BJ (cell line): ENCODE measurements at regions not wholly inside any gene's neighbourhood (a gene's known extent, or its start where the extent isn't known, plus 50 kb on each side); places are given as distances from the start of the nearest gene placed in this dataset.

Experiments used
- CTCF ChIA-PET: fragments of 350-600 bp; formaldehyde crosslinking; extraction: SDS; loops from one replicate; lab custom pipeline; 2021; ENCODE audit warnings: antibody characterized with exemption, inconsistent platforms; lab: Yijun Ruan, JAX
- POLR2A ChIA-PET: fragments of 300-600 bp; sonication (Branson Sonifier 250); formaldehyde crosslinking; extraction: SDS; loops from one replicate; lab custom pipeline; 2021; ENCODE audit warnings: antibody characterized with exemption; lab: Charles Lee
- DNase-seq: peaks from one replicate; pipeline ENCODE4 v3.0.0-alpha.2; 2011; ENCODE audit warnings: low read depth
- H3K27me3 ChIP-seq: 2 replicates; pipeline ENCODE4 v1.6.0; 2011; ENCODE audit warnings: low read length; ENCODE audit not compliant: control insufficient read depth, insufficient read depth
- H3K36me3 ChIP-seq: 2 replicates; pipeline ENCODE4 v1.5.1; 2011; ENCODE audit warnings: low read length; ENCODE audit not compliant: control insufficient read depth, insufficient read depth
- H3K4me3 ChIP-seq: 2 replicates; pipeline ENCODE4 v1.5.1; 2011; ENCODE audit warnings: low read depth, mild to moderate bottlenecking, control low read depth, low read length
- TF ChIP-seq, protein P1 (sequence below): IDR thresholded peaks from 2 replicates; pipeline ENCODE4 v1.5.1; 2011; ENCODE audit warnings: low read depth, mild to moderate bottlenecking, control low read depth, inconsistent platforms, low read length, moderate library complexity; ENCODE audit not compliant: insufficient read depth

DNA sequence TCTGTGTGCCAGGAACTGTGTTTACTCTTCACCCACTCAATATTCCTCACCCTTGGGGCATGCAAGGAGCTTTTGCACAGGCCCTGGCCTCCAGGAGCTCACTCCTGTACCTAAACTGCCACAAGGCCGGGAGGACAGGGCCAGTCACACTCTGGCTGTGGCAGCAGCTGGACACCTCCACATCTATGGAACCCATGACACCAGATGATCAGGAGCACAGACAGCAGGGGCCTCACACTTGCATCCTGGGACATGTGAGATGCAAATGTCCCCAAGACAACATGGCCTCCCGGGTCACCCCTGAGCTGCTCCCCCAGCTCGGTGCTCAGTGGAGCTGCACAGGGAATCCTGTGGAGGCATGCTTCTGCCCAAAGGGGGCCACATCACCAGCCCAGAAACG is 61.8 kb upstream of the SLC66A3 start:
- Histone ChIP-seq H3K36me3 (no peaks in the 10 kb centered on the region), H3K27me3 (no peaks in the 10 kb centered on the region; the same call in 1 of the 2 replicates), H3K4me3 (no peak overlapping the region)
- no peak for DNase-seq
- TF ChIP-seq, protein P1, sequence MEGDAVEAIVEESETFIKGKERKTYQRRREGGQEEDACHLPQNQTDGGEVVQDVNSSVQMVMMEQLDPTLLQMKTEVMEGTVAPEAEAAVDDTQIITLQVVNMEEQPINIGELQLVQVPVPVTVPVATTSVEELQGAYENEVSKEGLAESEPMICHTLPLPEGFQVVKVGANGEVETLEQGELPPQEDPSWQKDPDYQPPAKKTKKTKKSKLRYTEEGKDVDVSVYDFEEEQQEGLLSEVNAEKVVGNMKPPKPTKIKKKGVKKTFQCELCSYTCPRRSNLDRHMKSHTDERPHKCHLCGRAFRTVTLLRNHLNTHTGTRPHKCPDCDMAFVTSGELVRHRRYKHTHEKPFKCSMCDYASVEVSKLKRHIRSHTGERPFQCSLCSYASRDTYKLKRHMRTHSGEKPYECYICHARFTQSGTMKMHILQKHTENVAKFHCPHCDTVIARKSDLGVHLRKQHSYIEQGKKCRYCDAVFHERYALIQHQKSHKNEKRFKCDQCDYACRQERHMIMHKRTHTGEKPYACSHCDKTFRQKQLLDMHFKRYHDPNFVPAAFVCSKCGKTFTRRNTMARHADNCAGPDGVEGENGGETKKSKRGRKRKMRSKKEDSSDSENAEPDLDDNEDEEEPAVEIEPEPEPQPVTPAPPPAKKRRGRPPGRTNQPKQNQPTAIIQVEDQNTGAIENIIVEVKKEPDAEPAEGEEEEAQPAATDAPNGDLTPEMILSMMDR = no peak
- ChIA-PET CTCF (interaction anchor here (1.4 kb wide), 1 partner anchor 13 kb away, joined by 3 read pairs; no protein-coding TSS in a partner anchor), POLR2A (no interaction called here)

DNA sequence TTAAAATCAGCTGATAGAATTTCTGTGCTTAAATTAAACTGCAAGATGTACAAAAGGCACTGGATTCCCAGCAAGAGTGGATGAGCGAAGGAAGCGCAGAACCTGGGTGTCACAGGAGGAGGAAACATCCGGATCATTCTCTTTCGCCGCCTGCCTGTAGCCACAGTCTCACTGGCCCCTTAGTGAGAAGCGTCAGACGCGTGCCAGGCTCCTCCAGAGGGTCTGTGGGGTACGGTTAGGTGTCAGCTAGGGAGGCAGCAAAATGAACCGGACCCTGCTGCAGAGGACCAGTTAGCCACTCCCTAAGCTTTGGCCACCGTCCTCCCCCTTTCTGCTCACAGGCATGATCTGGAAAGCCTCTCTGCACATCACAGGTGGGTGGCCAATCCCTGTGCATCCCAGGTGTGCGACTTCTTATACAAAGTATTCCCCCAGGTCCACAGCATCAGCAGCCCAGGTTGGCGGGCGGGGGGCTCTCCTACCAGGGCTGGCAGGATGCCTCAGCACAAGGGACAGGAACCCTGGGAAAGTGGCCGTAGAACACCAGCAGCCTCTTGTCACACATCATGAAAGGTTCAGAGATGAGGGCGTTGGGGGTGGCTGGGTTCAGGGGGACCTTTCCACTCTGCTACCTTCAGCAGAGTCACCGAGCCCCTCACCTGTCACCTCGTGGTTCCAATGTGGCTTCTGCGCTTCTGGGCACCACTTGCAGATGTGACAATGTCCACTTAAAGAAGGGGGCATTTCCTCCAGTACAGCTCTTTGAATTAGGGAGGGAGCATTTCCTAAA is 61.1 kb upstream of the SLC66A3 start:
- Histone ChIP-seq H3K36me3 (no peaks in the 10 kb centered on the region), H3K4me3 (no peak overlapping the region), H3K27me3 (no peaks in the 10 kb centered on the region; the same call in 1 of the 2 replicates)
- TF ChIP-seq, protein P1 = no peak
- DNase-seq = no peak
- CTCF ChIA-PET = interaction anchor here (1.0 kb wide), 1 partner anchor 262 kb away, joined by 4 read pairs; no protein-coding TSS in a partner anchor
- POLR2A ChIA-PET = no interaction called here

DNA sequence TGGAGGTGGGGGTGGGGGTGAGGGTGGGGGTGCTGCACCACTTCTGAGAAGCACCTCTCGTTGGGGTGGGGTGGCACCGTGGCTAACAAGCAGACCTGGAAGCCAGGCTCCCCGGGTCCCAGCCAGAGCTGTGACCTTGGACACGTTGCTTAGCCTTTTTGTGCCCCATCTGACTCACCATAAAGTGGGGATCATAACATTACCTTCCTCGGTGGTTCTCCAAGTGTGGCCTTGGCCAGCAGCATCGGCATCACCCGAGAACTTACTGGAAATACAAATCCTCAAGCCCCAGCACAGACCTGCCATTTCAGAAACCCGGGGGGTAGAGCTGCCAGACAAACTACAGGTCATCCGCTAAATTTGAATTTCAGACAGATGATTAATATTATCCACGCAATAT is 58.7 kb upstream of the SLC66A3 start:
- TF ChIP-seq, protein P1 = no peak
- no peak for DNase-seq
- no peaks in the 10 kb centered on the region; the same call in 1 of the 2 replicates for H3K27me3 ChIP-seq
- H3K36me3 ChIP-seq = no peaks in the 10 kb centered on the region
- no peak overlapping the region for H3K4me3 ChIP-seq
- CTCF ChIA-PET = no interaction called here
- POLR2A ChIA-PET = no interaction called here

DNA sequence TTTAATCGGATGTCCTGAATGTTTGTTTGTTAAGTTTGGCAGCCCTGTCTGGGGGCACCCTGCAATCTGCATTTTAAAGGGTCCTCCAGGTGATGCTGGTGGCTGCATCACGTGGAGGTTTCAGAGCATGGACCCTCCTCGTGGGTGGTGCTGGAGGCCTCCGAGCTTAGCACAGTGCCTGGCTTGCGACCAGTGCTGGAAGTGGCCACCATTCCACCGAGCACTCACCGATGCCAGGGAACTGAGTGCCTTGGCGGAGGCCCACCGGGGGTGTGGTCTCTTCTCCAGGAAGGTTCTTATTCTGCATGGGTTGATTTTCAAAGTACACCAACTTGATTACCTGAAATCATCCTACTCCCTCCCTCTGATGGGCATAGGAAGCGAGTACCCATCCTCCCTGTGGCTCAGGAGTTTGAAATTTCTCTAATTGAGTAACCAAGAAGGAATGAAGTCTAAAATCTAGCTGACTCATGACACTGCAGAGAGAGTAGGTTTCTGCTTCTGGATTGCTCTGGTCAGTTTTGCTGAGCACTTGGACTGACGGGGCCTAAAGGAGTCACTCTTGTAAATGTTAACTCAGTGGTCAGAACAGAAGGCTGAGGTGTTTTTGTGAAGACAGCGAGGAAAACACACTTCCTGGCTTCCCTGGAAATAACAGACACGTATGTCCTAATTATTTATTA is 58.1 kb upstream of the SLC66A3 start:
- no peaks in the 10 kb centered on the region for H3K36me3 ChIP-seq
- CTCF ChIA-PET = interaction anchor here (0.6 to 1.0 kb wide), 3 partner anchors 27 to 1327 kb away, joined by 3 read pairs; no protein-coding TSS in a partner anchor
- no peak overlapping the region for H3K4me3 ChIP-seq
- TF ChIP-seq, protein P1 = no peak
- POLR2A ChIA-PET = no interaction called here
- no peaks in the 10 kb centered on the region; the same call in none of the 2 replicates for H3K27me3 ChIP-seq
- DNase-seq = peak; percentile 37

DNA sequence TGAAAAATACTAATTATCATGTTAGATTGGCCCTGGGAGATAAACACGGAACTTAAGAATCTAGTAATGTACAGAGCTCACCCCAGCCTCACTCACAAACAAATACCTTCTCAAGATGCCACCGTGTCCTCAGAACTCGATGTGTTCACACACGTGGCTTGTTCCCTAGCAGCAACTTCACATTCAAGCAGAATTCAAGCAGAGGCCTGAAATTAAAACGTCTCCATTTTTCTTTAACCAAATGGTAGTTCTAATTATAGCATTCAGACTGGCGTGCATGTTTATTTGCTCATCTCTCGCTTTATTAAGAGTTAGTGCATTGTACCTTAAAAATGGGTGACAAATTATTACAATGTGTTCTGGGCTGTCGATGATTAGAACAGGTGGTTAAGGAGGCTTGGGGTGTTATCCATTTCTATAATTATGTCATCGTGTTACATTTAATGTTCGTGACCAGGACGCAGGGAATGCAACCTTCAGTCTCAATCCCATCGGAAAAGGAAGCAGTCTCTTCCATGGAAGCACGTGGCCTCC is 57.3 kb upstream of the SLC66A3 start:
- POLR2A ChIA-PET = no interaction called here
- Histone ChIP-seq H3K36me3 (no peaks in the 10 kb centered on the region), H3K27me3 (no peaks in the 10 kb centered on the region; the same call in none of the 2 replicates), H3K4me3 (no peak overlapping the region)
- CTCF ChIA-PET = interaction anchor here (0.7 to 1.0 kb wide), 2 partner anchors 27 to 1327 kb away, joined by 3 read pairs; no protein-coding TSS in a partner anchor
- DNase-seq = no peak
- TF ChIP-seq, protein P1 = no peak
